NCI-H510A (cell line): ENCODE measurements at regions not wholly inside any gene's neighbourhood (a gene's known extent, or its start where the extent isn't known, plus 50 kb on each side); places are given as distances from the start of the nearest gene placed in this dataset.
"Not testable (repeated sequence)": the region's sequence is repeated elsewhere in the genome, so short reads cannot be mapped to it uniquely, and the experiment has no call there.

ENCODE experiments used
- DNase-seq: peaks from one replicate; lab custom pipeline; 2025; lab: John Stamatoyannopoulos, UW

DNA sequence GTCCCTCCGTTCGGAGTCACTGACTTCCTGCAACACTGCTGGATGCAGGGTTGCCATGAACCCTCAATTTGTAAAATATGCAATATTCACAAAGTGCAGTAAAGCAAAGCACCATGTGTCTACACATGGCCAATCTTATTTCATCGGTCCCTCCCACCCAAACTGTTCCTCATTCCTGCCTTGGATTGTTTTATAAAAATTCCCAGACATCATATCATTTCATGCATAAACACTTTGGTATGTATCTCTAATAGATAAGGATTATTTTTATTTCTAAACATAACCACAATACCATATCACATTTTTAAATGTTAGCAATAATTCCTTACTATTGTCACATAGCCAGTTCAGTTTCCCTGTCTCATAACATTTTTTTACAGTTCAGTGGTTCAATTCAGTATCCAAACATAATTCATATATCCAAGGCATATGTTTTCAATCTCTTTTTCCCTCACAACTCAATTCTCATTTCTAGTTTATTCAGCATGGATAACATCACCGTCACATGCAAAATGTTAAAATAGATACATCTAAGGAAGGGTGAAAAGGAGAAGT is 82.0 kb upstream of the PCAT7 start:
- DNase-seq, result no peak

DNA sequence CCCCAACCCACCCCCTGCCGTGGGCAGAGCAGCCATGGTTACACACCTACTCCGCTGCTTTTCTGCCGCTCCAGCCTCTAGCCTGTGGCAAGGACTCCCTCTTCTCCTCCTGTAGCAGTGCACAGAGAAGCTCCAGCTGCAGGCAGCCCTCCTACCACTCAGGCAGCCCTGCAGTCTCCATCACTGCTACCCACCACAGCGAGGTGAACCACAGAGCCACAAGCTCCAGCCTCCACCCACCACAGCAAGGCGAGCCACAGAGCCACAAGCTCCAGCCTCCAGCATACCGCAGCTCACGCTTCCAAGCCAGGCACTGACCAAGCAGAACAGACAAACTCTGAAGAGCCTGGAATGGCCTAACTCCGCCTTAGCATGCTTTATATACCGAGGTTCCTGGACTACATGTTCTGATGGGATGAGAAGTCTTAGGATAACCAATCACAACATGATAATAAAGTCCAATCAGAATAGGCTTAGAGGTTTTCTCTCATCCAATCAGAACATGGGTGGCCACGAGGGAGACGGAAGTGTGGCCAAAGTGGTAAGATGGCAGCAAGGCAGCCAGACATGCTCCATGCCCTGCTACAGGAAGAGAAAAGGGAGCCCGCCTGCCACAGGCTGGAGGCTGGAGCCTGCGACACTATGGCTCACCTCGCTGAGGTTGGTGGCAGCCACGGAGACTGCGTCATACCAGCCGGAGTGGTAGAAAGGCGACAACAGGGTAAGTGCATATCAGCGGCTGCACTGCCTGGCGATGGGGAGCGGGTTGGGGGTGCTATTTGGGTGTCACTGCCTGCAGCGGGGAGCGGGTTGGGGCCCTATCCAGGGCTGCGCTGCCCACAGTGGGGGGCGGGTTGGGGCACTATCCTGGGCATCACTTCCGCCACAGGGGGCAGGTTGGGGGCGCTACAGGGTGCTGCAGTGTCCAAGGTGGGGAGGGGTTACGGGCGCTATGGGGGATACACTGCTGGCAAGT is 75.8 kb upstream of the PCAT7 start:
- DNase-seq, result no peak

DNA sequence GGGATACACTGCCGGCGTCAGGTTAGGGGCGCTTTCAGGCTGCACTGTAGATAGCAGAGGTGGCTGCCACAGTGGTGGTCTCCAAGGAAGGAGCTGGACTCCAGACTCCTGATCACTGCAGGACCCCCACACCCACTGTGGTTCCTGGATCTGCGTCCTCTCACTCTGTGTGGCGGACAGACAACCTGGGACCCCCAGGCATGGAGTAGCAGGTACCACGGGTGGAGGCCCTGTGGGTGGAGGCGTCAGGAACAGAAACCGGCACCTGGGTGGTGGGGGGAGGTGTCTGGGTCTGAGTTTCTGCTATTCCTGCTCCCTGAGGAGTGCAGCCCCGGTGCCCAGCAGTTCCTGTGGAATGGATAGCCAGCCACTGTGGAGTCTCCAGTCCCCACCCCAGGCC is 75.1 kb upstream of the PCAT7 start:
- no peak for DNase-seq

DNA sequence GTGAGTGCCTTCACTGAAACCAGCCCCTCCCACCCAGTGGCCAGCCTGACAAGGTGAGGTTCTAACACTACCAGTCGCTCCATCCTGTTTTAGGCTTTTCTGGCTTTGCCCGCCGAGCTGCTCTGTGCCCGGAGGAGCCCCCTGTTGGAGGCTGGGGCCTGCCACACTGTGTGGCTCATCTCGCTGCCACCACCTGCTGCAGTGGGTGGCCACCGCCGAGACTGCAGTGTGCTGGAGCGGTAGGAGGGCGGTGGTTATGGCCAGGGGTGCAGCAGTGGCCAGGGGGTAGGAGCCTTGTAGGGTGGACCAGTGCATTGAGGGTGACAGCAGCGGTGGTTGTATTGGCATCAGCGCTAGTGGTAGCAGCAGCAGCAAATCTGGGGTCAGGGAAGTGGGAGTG is 74.7 kb upstream of the PCAT7 start:
- DNase-seq, result no peak

DNA sequence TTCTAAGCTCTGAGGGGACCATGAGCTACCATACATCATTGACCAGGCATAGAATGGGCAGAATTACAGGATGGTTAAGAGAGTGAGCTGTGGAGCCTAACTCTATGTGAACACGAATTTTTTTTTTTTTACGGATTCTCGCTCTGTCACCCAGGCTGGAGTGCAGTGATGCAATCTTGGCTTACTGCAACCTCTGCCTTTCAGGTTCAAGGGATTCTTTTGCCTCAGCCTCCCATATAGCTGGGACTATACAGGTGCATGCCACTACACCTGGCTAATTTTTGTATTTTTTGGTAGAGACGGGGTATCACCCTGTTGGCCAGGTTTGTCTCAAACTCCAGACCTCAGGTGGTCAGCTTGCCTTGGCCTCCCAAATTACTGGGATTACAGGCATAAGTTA is 72.8 kb upstream of the PCAT7 start:
- no peak for DNase-seq

DNA sequence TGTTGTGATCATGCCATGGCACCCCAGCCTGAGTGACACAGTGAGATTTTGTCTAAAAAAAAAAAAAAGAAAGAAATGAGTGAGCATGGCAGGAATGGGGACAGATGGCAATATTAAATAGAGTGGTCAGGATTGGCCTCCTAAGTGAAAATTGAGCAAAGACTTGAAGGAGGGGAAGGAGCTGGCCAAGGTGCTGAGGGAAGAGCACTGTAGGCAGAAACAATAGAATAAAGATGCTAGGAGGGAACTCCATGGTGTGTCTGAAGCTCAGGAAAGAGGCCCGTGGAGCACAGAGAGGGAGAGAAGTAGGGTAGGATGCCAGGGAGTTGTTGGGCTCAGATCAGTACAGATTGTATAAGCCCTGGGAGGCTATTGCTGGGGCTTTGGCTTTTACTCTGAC is 64.4 kb upstream of the PCAT7 start:
- no peak for DNase-seq

DNA sequence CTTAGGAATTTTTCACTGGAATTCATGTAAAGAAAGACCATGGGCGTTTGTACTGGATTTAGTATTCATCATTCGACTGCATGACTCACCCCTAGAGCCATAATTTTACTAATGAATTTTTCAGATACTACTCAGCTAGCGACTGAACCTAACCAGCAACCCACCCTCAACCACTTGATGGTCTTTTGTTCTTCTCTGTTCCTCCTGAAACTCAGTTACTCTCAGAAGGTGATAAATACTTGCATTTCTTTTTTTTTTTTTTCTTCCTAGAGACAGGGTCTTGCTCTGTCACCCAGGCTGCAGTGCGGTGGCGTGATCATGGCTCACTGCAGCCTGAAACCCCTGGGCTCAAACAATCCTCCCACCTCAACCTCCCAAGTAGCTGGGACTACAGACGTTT is 62.8 kb upstream of the PCAT7 start:
- not testable (repeated sequence) for DNase-seq

DNA sequence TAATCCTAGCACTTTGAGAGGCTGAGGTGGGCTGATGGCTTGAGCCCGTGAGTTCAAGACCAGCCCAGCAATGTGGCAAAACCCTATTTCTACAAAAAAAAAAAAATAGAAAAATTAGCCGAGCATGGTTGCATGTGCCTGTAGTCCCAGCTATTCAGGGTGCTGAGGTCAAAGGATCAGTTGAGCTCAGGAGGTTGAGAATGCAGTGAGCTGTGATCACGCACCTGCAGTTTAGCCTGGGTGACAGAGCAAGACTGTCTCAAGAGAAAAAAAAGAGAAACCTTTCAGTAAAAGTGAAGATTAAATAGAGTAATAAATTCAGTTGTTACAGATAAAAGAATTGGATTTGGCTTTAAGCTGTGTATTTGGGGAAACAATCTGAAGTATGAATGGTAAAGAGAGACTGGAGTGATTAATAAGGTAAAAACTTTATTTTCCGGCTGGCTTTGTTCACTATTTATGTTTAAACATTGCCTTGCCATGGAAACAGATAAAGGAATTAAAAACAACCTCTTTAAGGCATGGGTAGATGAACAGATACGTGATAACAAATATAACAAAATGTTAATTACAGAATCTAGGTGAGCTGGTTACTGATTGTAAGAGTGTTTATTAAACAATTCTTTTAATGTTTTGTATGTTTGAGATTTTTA is 56.0 kb upstream of the PCAT7 start:
- DNase-seq, result no peak

DNA sequence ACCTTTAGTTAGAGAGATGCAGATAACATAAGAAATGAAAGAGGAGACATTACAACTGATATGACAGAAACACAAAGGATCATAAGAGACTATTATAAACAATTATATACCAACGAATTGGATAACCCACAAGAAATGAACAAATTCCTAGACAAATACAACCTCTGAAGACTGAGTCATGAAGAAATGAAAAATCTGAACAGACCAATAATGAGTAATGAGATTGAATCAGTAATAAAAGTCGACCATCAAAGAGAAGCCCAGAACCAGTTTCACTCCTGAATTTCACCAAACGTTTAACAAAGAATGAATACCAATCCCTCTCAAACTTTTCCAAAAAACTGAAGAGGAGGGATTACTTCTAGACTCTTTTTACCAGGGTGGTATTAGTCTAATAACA is 50.5 kb upstream of the PCAT7 start:
- DNase-seq, result no peak
